AG04450 (cell line): ENCODE measurements at regions not wholly inside any gene's neighbourhood (a gene's known extent, or its start where the extent isn't known, plus 50 kb on each side); places are given as distances from the start of the nearest gene placed in this dataset.

Experiments used
- CTCF ChIA-PET: fragments of 300-600, 350-600 bp; formaldehyde crosslinking; extraction: SDS; loops from one replicate; lab custom pipeline; 2022; ENCODE audit warnings: antibody characterized with exemption, inconsistent platforms; lab: Charles Lee
- POLR2A ChIA-PET: fragments of 350-600 bp; formaldehyde crosslinking; extraction: SDS; loops from one replicate; lab custom pipeline; 2021; ENCODE audit warnings: antibody characterized with exemption, inconsistent platforms; lab: Yijun Ruan, JAX
- DNase-seq: peaks from one replicate; pipeline ENCODE4 v3.0.0-alpha.2; 2011; ENCODE audit warnings: low read depth, low spot score
- H3K27ac ChIP-seq: one replicate; pipeline ENCODE4 v1.5.1; 2012; ENCODE audit warnings: low read depth, low read length, control low read depth
- H3K27me3 ChIP-seq: one replicate; pipeline ENCODE4 v1.6.0; 2012; ENCODE audit warnings: low read length; ENCODE audit not compliant: control insufficient read depth, insufficient read depth
- H3K4me3 ChIP-seq: 2 replicates; pipeline ENCODE4 v1.5.1; 2011; ENCODE audit warnings: mild to moderate bottlenecking, low read depth, low read length, control low read depth
- H3K9me3 ChIP-seq: 2 replicates; pipeline ENCODE4 v1.5.1; 2012; ENCODE audit warnings: low read length; ENCODE audit not compliant: control insufficient read depth, insufficient read depth
- CTCF ChIP-seq: IDR thresholded peaks from 2 replicates; pipeline ENCODE4 v1.5.1; 2011; ENCODE audit warnings: low read depth, low read length, control low read depth, inconsistent platforms

- H3K4me3 ChIP-seq, result no peak overlapping the region
- TF ChIP-seq CTCF, result no peak
- H3K27me3 ChIP-seq, result peaks cover 2% of the 10 kb centered on the region
- ChIA-PET POLR2A (no interaction called here), CTCF (no interaction called here)
- no peak for DNase-seq
- no peaks in the 10 kb centered on the region; the same call in 1 of the 2 replicates for H3K9me3 ChIP-seq
- H3K27ac ChIP-seq, result no peak overlapping the region
These were observed 108.6 kb downstream of the FGF18 start for GRCh38 chr5:171528036-171528435.

GRCh38 chr5:171528865-171529614 lies 109.6 kb downstream of the FGF18 start:
- Histone ChIP-seq H3K27ac (no peak overlapping the region), H3K9me3 (no peaks in the 10 kb centered on the region; the same call in 1 of the 2 replicates), H3K27me3 (peaks cover 2% of the 10 kb centered on the region), H3K4me3 (no peak overlapping the region)
- no peak for TF ChIP-seq CTCF
- ChIA-PET CTCF (no interaction called here), POLR2A (no interaction called here)
- DNase-seq, result no peak

GRCh38 chr5:171531638-171532037 lies 112.2 kb downstream of the FGF18 start:
- Histone ChIP-seq H3K27ac (no peak overlapping the region), H3K9me3 (no peaks in the 10 kb centered on the region; the same call in 1 of the 2 replicates), H3K27me3 (peaks cover 2% of the 10 kb centered on the region), H3K4me3 (no peak overlapping the region)
- no peak for DNase-seq
- no peak for TF ChIP-seq CTCF
- ChIA-PET CTCF (no interaction called here), POLR2A (no interaction called here)

GRCh38 chr5:171533153-171533552 lies 113.7 kb downstream of the FGF18 start:
- H3K4me3 ChIP-seq, result no peak overlapping the region
- peaks cover 2% of the 10 kb centered on the region for H3K27me3 ChIP-seq
- ChIA-PET POLR2A (no interaction called here), CTCF (no interaction called here)
- H3K9me3 ChIP-seq, result no peaks in the 10 kb centered on the region; the same call in 1 of the 2 replicates
- no peak overlapping the region for H3K27ac ChIP-seq
- no peak for TF ChIP-seq CTCF
- no peak for DNase-seq

- ChIA-PET POLR2A (no interaction called here), CTCF (no interaction called here)
- no peak for DNase-seq
- Histone ChIP-seq H3K27ac (no peak overlapping the region), H3K27me3 (peaks cover 2% of the 10 kb centered on the region), H3K9me3 (no peaks in the 10 kb centered on the region), H3K4me3 (no peak overlapping the region)
- TF ChIP-seq CTCF, result no peak
These were observed 114.8 kb downstream of the FGF18 start for GRCh38 chr5:171534043-171534895.
